HL-60 (cell line): ENCODE measurements at regions not wholly inside any gene's neighbourhood (a gene's known extent, or its start where the extent isn't known, plus 50 kb on each side); places are given as distances from the start of the nearest gene placed in this dataset.

Experiments used
- GABPA ChIP-seq: IDR thresholded peaks from 2 replicates; pipeline ENCODE4 v1.6.1; 2012; ENCODE audit warnings: low read depth
- POLR2AphosphoS5 ChIP-seq: IDR thresholded peaks from 2 replicates; pipeline ENCODE4 v1.6.1; 2012; ENCODE audit warnings: low read depth
- SPI1 ChIP-seq: IDR thresholded peaks from 2 replicates; pipeline ENCODE4 v1.6.1; 2012; ENCODE audit warnings: low read depth, mild to moderate bottlenecking, borderline replicate concordance
- TF ChIP-seq, protein P1 (sequence below): IDR thresholded peaks from one replicate; pipeline ENCODE4 v1.5.1; 2011; ENCODE audit warnings: low read length, control low read depth, inconsistent platforms; ENCODE audit not compliant: insufficient read depth
- TF ChIP-seq, protein P2 (sequence below): IDR thresholded peaks from 2 replicates; pipeline ENCODE4 v1.6.1; 2012; ENCODE audit warnings: low read depth; ENCODE audit not compliant: insufficient replicate concordance

DNA sequence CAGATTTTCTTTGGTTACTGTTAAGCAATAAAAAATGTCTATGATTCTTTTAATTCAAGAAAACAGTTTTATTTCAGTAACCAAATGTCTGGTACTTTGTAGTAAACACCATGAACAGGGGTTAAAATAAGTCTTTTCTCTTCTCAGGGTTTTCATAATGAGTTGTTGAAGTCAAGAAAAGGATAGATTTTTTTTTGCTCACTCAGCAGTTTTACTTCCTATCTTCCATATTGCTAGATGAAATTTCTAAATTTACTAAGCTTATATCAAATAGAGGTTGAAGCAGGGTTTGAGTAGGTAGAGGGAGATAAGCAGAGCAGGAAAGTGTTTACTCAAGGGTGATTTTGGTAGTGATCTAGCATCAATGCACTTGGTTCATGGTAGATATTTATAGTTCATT lies 1031.3 kb downstream of the C4orf33 start:
- TF ChIP-seq, protein P1, sequence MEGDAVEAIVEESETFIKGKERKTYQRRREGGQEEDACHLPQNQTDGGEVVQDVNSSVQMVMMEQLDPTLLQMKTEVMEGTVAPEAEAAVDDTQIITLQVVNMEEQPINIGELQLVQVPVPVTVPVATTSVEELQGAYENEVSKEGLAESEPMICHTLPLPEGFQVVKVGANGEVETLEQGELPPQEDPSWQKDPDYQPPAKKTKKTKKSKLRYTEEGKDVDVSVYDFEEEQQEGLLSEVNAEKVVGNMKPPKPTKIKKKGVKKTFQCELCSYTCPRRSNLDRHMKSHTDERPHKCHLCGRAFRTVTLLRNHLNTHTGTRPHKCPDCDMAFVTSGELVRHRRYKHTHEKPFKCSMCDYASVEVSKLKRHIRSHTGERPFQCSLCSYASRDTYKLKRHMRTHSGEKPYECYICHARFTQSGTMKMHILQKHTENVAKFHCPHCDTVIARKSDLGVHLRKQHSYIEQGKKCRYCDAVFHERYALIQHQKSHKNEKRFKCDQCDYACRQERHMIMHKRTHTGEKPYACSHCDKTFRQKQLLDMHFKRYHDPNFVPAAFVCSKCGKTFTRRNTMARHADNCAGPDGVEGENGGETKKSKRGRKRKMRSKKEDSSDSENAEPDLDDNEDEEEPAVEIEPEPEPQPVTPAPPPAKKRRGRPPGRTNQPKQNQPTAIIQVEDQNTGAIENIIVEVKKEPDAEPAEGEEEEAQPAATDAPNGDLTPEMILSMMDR, result no peak
- no peak for TF ChIP-seq POLR2AphosphoS5
- no peak for TF ChIP-seq GABPA
- TF ChIP-seq, protein P2, sequence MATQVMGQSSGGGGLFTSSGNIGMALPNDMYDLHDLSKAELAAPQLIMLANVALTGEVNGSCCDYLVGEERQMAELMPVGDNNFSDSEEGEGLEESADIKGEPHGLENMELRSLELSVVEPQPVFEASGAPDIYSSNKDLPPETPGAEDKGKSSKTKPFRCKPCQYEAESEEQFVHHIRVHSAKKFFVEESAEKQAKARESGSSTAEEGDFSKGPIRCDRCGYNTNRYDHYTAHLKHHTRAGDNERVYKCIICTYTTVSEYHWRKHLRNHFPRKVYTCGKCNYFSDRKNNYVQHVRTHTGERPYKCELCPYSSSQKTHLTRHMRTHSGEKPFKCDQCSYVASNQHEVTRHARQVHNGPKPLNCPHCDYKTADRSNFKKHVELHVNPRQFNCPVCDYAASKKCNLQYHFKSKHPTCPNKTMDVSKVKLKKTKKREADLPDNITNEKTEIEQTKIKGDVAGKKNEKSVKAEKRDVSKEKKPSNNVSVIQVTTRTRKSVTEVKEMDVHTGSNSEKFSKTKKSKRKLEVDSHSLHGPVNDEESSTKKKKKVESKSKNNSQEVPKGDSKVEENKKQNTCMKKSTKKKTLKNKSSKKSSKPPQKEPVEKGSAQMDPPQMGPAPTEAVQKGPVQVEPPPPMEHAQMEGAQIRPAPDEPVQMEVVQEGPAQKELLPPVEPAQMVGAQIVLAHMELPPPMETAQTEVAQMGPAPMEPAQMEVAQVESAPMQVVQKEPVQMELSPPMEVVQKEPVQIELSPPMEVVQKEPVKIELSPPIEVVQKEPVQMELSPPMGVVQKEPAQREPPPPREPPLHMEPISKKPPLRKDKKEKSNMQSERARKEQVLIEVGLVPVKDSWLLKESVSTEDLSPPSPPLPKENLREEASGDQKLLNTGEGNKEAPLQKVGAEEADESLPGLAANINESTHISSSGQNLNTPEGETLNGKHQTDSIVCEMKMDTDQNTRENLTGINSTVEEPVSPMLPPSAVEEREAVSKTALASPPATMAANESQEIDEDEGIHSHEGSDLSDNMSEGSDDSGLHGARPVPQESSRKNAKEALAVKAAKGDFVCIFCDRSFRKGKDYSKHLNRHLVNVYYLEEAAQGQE, result no peak
- TF ChIP-seq SPI1, result no peak
